ENCODE measurements at regions not wholly inside any gene's neighbourhood (a gene's known extent, or its start where the extent isn't known, plus 50 kb on each side); places are given as distances from the start of the nearest gene placed in this dataset.

GRCh38 chr9:11088821-11089374 lies 476.1 kb upstream of the PTPRD start:
- TF ChIP-seq SMC3 (IDR thresholded peaks at IDR 0.05) = no peak
- TF ChIP-seq FOSL2 (IDR thresholded peaks at IDR 0.05) = no peak
- TF ChIP-seq FOSL2 (CRISPR knock-in tag; IDR thresholded peaks at IDR 0.05) = no peak
- TF ChIP-seq POLR2AphosphoS2 (conservative IDR thresholded peaks at IDR 0.05; ENCODE audit: low read length) = no peak
- TF ChIP-seq RAD21 (conservative IDR thresholded peaks at IDR 0.05 in 1 of 2, IDR thresholded peaks at IDR 0.05 in 1 of 2) = no peak
- no peak for TF ChIP-seq CTCF (IDR thresholded peaks at IDR 0.05)
- no peak for TF ChIP-seq REST (IDR thresholded peaks at IDR 0.05)
- no peak for TF ChIP-seq MAX (IDR thresholded peaks at IDR 0.05)

Measured in A549 (cell line).